B cell (primary cell): ENCODE measurements at regions not wholly inside any gene's neighbourhood (a gene's known extent, or its start where the extent isn't known, plus 50 kb on each side); places are given as distances from the start of the nearest gene placed in this dataset.

Source experiments
- ATAC-seq: fragments of 200-7000 bp; cut with Tn5 transposase; one replicate; pipeline ENCODE4 v1.10.0; 2021; ENCODE audit warnings: low read depth, mild to moderate bottlenecking, moderate number of reproducible peaks, moderate library complexity
- CTCF ChIA-PET: fragments of 350-600 bp; sonication (Branson Sonifier 250); formaldehyde crosslinking; loops from one replicate; lab custom pipeline; 2021; ENCODE audit warnings: antibody characterized with exemption, inconsistent platforms; lab: Charles Lee
- POLR2A ChIA-PET: fragments of 350-600 bp; sonication (Branson Sonifier 250); formaldehyde crosslinking; loops from one replicate; lab custom pipeline; 2021; ENCODE audit warnings: antibody characterized with exemption; lab: Charles Lee
- DNase-seq: peaks from one replicate; pipeline ENCODE4 v3.0.0; 2013
- H2AFZ ChIP-seq: 2 replicates; pipeline ENCODE4 v1.6.1; 2012; ENCODE audit warnings: mild to moderate bottlenecking, low read depth, low read length; ENCODE audit not compliant: insufficient read depth, poor library complexity, severe bottlenecking
- H3K27ac ChIP-seq, 2 donors: 1 replicate in 1 of 2; 2 replicates in 1 of 2; pipeline ENCODE4 v1.5.1; 2012 to 2013; ENCODE audit warnings: low read length in 2 of 2, mild to moderate bottlenecking in 2 of 2, moderate library complexity in 1 of 2
- H3K27me3 ChIP-seq, 4 experiments: fragments of 200-600 bp in 1 of 4; sonication (generic) in 1 of 4; replicated peaks in 1 of 4; 1 replicate in 2 of 4; 2 replicates in 2 of 4; pipeline versions ENCODE4 v1.6.1 to v1.7.0; 2013 to 2016; ENCODE audit warnings: low read length in 3 of 4, mild to moderate bottlenecking in 2 of 4, mixed read lengths in 1 of 4, moderate library complexity in 1 of 4; ENCODE audit not compliant: insufficient read depth in 4 of 4, control insufficient read depth in 3 of 4; ENCODE audit errors: control extremely low read depth in 1 of 4
- H3K36me3 ChIP-seq, 2 experiments: replicated peaks in 1 of 2; 1 replicate in 1 of 2; 2 replicates in 1 of 2; pipeline versions ENCODE4 v1.6.1 to v1.7.1; 2013; ENCODE audit warnings: low read length in 1 of 2; ENCODE audit not compliant: insufficient read depth in 2 of 2, control insufficient read depth in 1 of 2; ENCODE audit errors: control extremely low read depth in 1 of 2, extremely low read depth in 1 of 2
- H3K4me1 ChIP-seq, 2 donors: fragments of 200-600 bp in 1 of 2; sonication (generic) in 1 of 2; 1 replicate in 1 of 2; 2 replicates in 1 of 2; pipeline versions ENCODE4 v1.5.1 to v1.6.1; 2013 to 2017; ENCODE audit warnings: low read length in 2 of 2; ENCODE audit not compliant: control insufficient read depth in 2 of 2, insufficient read depth in 2 of 2
- H3K4me2 ChIP-seq: replicated peaks from 2 replicates; pipeline ENCODE3; 2012; ENCODE audit warnings: mild to moderate bottlenecking, low read depth, low read length; ENCODE audit not compliant: poor library complexity, severe bottlenecking
- H3K4me3 ChIP-seq, 5 experiments: fragments of 200-600 bp in 1 of 5; sonication (generic) in 1 of 5; 1 replicate in 3 of 5; 2 replicates in 2 of 5; pipeline versions ENCODE4 v1.5.1 to v1.7.0; 2011 to 2016; ENCODE audit warnings: low read length in 4 of 5, mild to moderate bottlenecking in 4 of 5, low read depth in 2 of 5, control low read depth in 1 of 5, moderate library complexity in 1 of 5; ENCODE audit not compliant: insufficient read depth in 1 of 5; ENCODE audit errors: control extremely low read depth in 1 of 5, extremely low read depth in 1 of 5
- H3K79me2 ChIP-seq: fragments of 200-600 bp; sonication (generic); one replicate; pipeline ENCODE4 v1.6.0; 2016; ENCODE audit warnings: low read length; ENCODE audit not compliant: control insufficient read depth, insufficient read depth
- H3K9ac ChIP-seq: fragments of 200-600 bp; sonication (generic); 2 replicates; pipeline ENCODE4 v1.6.1; 2017; ENCODE audit warnings: mild to moderate bottlenecking, low read length, moderate library complexity
- H3K9me3 ChIP-seq, 3 donors: one replicate each; pipeline versions ENCODE4 v1.6.1 to v1.7.1; 2013; ENCODE audit warnings: low read length in 2 of 3; ENCODE audit not compliant: control insufficient read depth in 2 of 3, insufficient read depth in 1 of 3; ENCODE audit errors: control extremely low read depth in 1 of 3
- H4K20me1 ChIP-seq: 2 replicates; pipeline ENCODE4 v1.6.0; 2012; ENCODE audit warnings: mild to moderate bottlenecking, low read length; ENCODE audit not compliant: insufficient read depth, control insufficient read depth, poor library complexity, severe bottlenecking
- H3K27ac Mint-ChIP-seq: one replicate; pipeline ENCODE4 v1.8.0; 2021; ENCODE audit warnings: mixed read lengths
- H3K27me3 Mint-ChIP-seq: one replicate; pipeline ENCODE4 v1.8.0; 2021; ENCODE audit warnings: mixed read lengths
- H3K4me1 Mint-ChIP-seq: one replicate; pipeline ENCODE4 v1.8.0; 2021; ENCODE audit warnings: mixed read lengths
- H3K4me3 Mint-ChIP-seq: one replicate; pipeline ENCODE4 v1.8.0; 2021; ENCODE audit warnings: mixed read lengths
- H3K9me3 Mint-ChIP-seq: one replicate; pipeline ENCODE4 v1.8.0; 2022; ENCODE audit warnings: mixed read lengths; ENCODE audit not compliant: insufficient read depth
- CTCF ChIP-seq: fragments of 200-600 bp; IDR thresholded peaks from one replicate; pipeline ENCODE4 v1.8.0; 2022; ENCODE audit warnings: antibody characterized with exemption, mild to moderate bottlenecking
- EZH2 ChIP-seq: IDR thresholded peaks from 2 replicates; pipeline ENCODE4 v1.6.1; 2012; ENCODE audit warnings: borderline replicate concordance, low read depth, mild to moderate bottlenecking, moderate library complexity, low read length; ENCODE audit not compliant: insufficient read depth, poor library complexity, severe bottlenecking
- WGBS: methylation state at CpG from one replicate; pipeline ENCODE4 v1.1.5; 2013; ENCODE audit warnings: missing lambda C conversion rate; ENCODE audit not compliant: insufficient coverage; 5-methylcytosine and 5-hydroxymethylcytosine counted together
- intact Hi-C: fragments of 100-400 bp; cut with micrococcal nuclease; formaldehyde crosslinking; loops from one replicate; pipeline ENCODE4 v1.10.0; 2022

GRCh38 chr6:14273191-14273590, 155.6 kb downstream of the CD83 start:
- Mint-ChIP-seq H3K4me3 (no peak overlapping the region), H3K4me1 (peaks cover 96% of the 10 kb centered on the region)

GRCh38 chr6:14274016-14274415, 156.4 kb downstream of the CD83 start:
- H3K4me2 ChIP-seq: no peak overlapping the region
- intact Hi-C loops: no loop called here
- no peaks in the 10 kb centered on the region for H3K27me3 Mint-ChIP-seq

More at GRCh38 chr6:14273191-14273590, 155.6 kb downstream of the CD83 start:
- Mint-ChIP-seq H3K27me3 (no peaks in the 10 kb centered on the region), H3K27ac (peak overlapping the region; percentile 39), H3K9me3 (no peaks in the 10 kb centered on the region)
- Histone ChIP-seq H3K27ac (no peak overlapping the region), H3K36me3 (no peaks in the 10 kb centered on the region), H4K20me1 (no peaks in the 10 kb centered on the region), H3K9me3 (peaks cover 0 to 8% (median 3%) of the 10 kb centered on the region in 3 donors), H3K27me3 (no peaks in the 10 kb centered on the region), H2AFZ (no peak overlapping the region), H3K4me3 (no peak overlapping the region), H3K4me1 (peaks cover 82 to 97% of the 10 kb centered on the region in 2 donors), H3K9ac (no peak overlapping the region), H3K79me2 (peaks cover 18% of the 10 kb centered on the region), H3K4me2 (no peak overlapping the region)
- POLR2A ChIA-PET: no interaction called here
- CTCF ChIA-PET: no interaction called here
- ATAC-seq: no peak
- WGBS: 88% methylated on average over 4 of the region's 8 CpGs
- DNase-seq: no peak
- no peak for TF ChIP-seq CTCF
- TF ChIP-seq EZH2: no peak
- intact Hi-C loops: no loop called here

More at GRCh38 chr6:14274016-14274415, 156.4 kb downstream of the CD83 start:
- TF ChIP-seq EZH2 (no peak), CTCF (no peak)
- peak overlapping the region; percentile 92 for H3K27ac Mint-ChIP-seq
- peaks cover 96% of the 10 kb centered on the region for H3K4me1 Mint-ChIP-seq
- Histone ChIP-seq H3K4me1 (peaks cover 87 to 97% of the 10 kb centered on the region in 2 donors), H3K9ac (no peak overlapping the region), H2AFZ (no peak overlapping the region), H3K9me3 (peaks cover 0 to 9% (median 3%) of the 10 kb centered on the region in 3 donors), H3K36me3 (no peaks in the 10 kb centered on the region), H3K27ac (no peak overlapping the region), H3K4me3 (no peak overlapping the region), H3K27me3 (no peaks in the 10 kb centered on the region), H3K79me2 (peaks cover 18% of the 10 kb centered on the region), H4K20me1 (no peaks in the 10 kb centered on the region)
- H3K4me3 Mint-ChIP-seq: peak overlapping the region; percentile 27
- 98% methylated on average over 5 of the region's 6 CpGs for WGBS
- no peaks in the 10 kb centered on the region for H3K9me3 Mint-ChIP-seq
- ATAC-seq (no peak), DNase-seq (no peak)
- ChIA-PET CTCF (no interaction called here), POLR2A (no interaction called here)
